ENCODE measurements at regions not wholly inside any gene's neighbourhood (a gene's known extent, or its start where the extent isn't known, plus 50 kb on each side); places are given as distances from the start of the nearest gene placed in this dataset.

DNA sequence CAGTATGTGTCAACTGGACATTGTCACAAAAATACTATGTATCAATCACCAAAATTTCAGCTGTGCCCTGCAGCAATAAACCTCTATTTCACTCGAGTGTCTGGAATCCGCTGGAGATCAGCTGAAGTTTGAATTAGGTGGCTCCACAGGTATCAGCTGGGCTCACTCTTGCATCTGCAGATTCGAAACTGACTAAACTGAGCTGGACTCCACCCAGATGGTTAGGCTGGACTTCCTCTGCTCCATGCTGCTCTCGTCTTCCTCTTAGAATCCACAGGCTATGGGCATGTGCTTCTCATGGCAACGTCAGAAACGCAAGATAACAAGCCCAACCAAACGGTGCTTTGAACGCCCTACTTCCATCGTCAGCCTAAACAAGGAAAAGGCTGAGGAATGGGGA lies 565.3 kb upstream of the ROBO2 start:
- Mint-ChIP-seq H3K9me3 (ENCODE audit: unreplicated experiment) (no peaks in the 10 kb centered on the region), H3K27ac (ENCODE audit: unreplicated experiment) (no peak overlapping the region), H3K4me1 (ENCODE audit: unreplicated experiment) (no peaks in the 10 kb centered on the region), H3K27me3 (ENCODE audit: unreplicated experiment) (peaks cover 1% of the 10 kb centered on the region), H3K36me3 (ENCODE audit: low read depth, unreplicated experiment) (no peaks in the 10 kb centered on the region), H3K4me3 (ENCODE audit: unreplicated experiment) (no peak overlapping the region)
- TF ChIP-seq, protein P1, sequence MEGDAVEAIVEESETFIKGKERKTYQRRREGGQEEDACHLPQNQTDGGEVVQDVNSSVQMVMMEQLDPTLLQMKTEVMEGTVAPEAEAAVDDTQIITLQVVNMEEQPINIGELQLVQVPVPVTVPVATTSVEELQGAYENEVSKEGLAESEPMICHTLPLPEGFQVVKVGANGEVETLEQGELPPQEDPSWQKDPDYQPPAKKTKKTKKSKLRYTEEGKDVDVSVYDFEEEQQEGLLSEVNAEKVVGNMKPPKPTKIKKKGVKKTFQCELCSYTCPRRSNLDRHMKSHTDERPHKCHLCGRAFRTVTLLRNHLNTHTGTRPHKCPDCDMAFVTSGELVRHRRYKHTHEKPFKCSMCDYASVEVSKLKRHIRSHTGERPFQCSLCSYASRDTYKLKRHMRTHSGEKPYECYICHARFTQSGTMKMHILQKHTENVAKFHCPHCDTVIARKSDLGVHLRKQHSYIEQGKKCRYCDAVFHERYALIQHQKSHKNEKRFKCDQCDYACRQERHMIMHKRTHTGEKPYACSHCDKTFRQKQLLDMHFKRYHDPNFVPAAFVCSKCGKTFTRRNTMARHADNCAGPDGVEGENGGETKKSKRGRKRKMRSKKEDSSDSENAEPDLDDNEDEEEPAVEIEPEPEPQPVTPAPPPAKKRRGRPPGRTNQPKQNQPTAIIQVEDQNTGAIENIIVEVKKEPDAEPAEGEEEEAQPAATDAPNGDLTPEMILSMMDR (IDR thresholded peaks at IDR 0.05; ENCODE audit: unreplicated experiment) = no peak
- no peak for DNase-seq (ENCODE audit: low spot score)

- Mint-ChIP-seq H3K27ac (ENCODE audit: unreplicated experiment) (no peak overlapping the region), H3K36me3 (ENCODE audit: low read depth, unreplicated experiment) (no peaks in the 10 kb centered on the region), H3K27me3 (ENCODE audit: unreplicated experiment) (no peaks in the 10 kb centered on the region), H3K4me3 (ENCODE audit: unreplicated experiment) (no peak overlapping the region), H3K4me1 (ENCODE audit: unreplicated experiment) (no peaks in the 10 kb centered on the region), H3K9me3 (ENCODE audit: unreplicated experiment) (no peaks in the 10 kb centered on the region)
- DNase-seq (ENCODE audit: low spot score) = no peak
- TF ChIP-seq, protein P1 (IDR thresholded peaks at IDR 0.05; ENCODE audit: unreplicated experiment) = no peak
These were observed 560.7 kb upstream of the ROBO2 start for GRCh38 chr3:76479161-76479650.

- Mint-ChIP-seq H3K4me3 (ENCODE audit: unreplicated experiment) (no peak overlapping the region), H3K27me3 (ENCODE audit: unreplicated experiment) (no peaks in the 10 kb centered on the region), H3K36me3 (ENCODE audit: low read depth, unreplicated experiment) (no peaks in the 10 kb centered on the region), H3K9me3 (ENCODE audit: unreplicated experiment) (no peaks in the 10 kb centered on the region), H3K27ac (ENCODE audit: unreplicated experiment) (no peak overlapping the region), H3K4me1 (ENCODE audit: unreplicated experiment) (no peaks in the 10 kb centered on the region)
- TF ChIP-seq, protein P1 (IDR thresholded peaks at IDR 0.05; ENCODE audit: unreplicated experiment) = no peak
- no peak for DNase-seq (ENCODE audit: low spot score)
These were observed 557.4 kb upstream of the ROBO2 start for GRCh38 chr3:76482510-76482909.

GRCh38 chr3:76487446-76487845 lies 552.5 kb upstream of the ROBO2 start:
- no peaks in the 10 kb centered on the region for H3K4me1 Mint-ChIP-seq (ENCODE audit: unreplicated experiment)
- TF ChIP-seq, protein P1 (IDR thresholded peaks at IDR 0.05; ENCODE audit: unreplicated experiment) = no peak
- no peaks in the 10 kb centered on the region for H3K27me3 Mint-ChIP-seq (ENCODE audit: unreplicated experiment)
- no peak overlapping the region for H3K4me3 Mint-ChIP-seq (ENCODE audit: unreplicated experiment)
- no peaks in the 10 kb centered on the region for H3K9me3 Mint-ChIP-seq (ENCODE audit: unreplicated experiment)
- no peaks in the 10 kb centered on the region for H3K36me3 Mint-ChIP-seq (ENCODE audit: low read depth, unreplicated experiment)
- DNase-seq (ENCODE audit: low spot score) = no peak
- H3K27ac Mint-ChIP-seq (ENCODE audit: unreplicated experiment) = no peak overlapping the region

DNA sequence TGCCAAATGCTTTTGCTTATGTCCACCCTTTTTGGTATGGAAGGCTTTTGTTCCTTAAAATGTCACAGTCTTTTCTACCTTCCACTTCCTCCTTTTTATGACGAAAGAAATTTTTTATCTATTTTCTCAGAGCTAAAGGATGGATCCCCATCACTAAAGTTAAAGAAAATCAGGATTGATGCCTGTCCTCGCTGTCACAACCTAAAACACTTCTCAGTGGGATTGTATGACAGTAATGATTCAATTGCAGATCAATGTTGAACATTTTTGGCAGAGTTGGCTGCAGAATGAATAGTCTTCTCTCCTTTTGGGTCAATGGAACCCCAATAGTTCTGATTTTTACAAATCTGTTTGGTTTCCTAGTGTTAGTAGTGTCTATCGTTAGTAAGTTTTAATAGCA lies 549.8 kb upstream of the ROBO2 start:
- TF ChIP-seq, protein P1 (IDR thresholded peaks at IDR 0.05; ENCODE audit: unreplicated experiment) = no peak
- Mint-ChIP-seq H3K4me3 (ENCODE audit: unreplicated experiment) (no peak overlapping the region), H3K36me3 (ENCODE audit: low read depth, unreplicated experiment) (no peaks in the 10 kb centered on the region), H3K27ac (ENCODE audit: unreplicated experiment) (no peak overlapping the region), H3K27me3 (ENCODE audit: unreplicated experiment) (no peaks in the 10 kb centered on the region), H3K9me3 (ENCODE audit: unreplicated experiment) (no peaks in the 10 kb centered on the region), H3K4me1 (ENCODE audit: unreplicated experiment) (no peaks in the 10 kb centered on the region)
- no peak for DNase-seq (ENCODE audit: low spot score)

All from endothelial cell (in vitro differentiated cells).